ENCODE measurements at regions not wholly inside any gene's neighbourhood (a gene's known extent, or its start where the extent isn't known, plus 50 kb on each side); places are given as distances from the start of the nearest gene placed in this dataset.
A peak's percentile ranks its signal among the peaks of the same experiment; 100 is the strongest.
"Not testable (repeated sequence)": the region's sequence is repeated elsewhere in the genome, so short reads cannot be mapped to it uniquely, and the experiment has no call there.

DNA sequence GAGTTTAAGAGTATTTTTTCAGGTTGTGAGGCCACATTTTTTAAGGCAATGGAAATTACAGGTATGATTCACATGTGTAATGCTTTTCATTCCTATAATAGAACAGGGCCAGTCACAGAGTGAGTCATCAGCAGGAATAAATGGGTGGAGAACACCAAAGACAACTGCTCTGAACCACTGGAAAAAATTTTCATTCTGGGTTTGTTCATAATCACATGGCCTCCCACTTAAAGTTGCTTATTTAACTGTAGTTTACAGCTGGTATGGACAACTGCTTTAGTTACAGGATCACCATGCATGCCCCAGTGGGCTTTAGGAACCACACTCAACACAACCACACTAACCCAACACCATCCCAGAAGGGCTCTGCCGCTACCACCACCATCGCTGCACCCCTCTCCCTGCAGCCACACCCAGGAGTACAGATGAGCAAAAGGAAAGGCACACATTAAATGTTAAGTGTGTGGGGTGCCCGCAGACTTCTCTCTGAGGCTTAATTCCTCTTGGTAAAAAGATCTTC is 107.0 kb upstream of the DST start:
- DNase-seq (ENCODE audit: low spot score), result peak; percentile 59

DNA sequence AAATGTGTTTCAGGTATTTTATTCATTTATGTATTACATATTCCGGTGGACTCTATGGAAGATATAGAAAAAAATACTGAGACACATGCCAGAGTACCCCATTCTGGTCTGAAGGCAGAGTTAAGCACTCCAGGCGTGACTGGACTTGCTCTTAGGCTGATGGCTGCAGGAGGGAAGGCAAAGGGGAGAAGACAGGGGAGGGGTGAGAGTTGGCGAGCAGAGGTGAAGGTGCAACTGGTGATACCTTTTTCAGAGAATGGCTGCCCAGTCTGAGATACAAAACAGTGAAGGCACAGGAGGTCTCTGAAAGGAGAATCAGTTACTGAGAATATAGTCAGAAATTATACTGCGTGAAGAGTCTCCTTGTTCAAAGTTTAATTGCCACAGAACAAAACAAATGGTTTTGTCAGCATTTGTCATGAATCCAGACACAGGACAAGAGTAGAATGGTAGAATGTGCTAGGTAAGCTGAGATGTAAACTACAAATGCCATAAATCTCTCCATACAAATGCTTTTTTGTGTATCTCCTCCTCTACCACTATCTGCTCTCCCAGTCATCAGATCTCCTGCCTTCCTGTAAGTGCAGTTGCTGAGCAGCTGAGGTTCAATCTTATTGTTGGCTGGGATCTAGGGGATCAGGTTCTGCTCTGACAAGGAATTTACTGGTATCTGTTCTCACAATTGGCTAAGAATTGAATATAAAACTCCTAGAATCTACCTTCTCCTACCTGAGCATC is 104.2 kb upstream of the DST start:
- no peak for DNase-seq (ENCODE audit: low spot score)

DNA sequence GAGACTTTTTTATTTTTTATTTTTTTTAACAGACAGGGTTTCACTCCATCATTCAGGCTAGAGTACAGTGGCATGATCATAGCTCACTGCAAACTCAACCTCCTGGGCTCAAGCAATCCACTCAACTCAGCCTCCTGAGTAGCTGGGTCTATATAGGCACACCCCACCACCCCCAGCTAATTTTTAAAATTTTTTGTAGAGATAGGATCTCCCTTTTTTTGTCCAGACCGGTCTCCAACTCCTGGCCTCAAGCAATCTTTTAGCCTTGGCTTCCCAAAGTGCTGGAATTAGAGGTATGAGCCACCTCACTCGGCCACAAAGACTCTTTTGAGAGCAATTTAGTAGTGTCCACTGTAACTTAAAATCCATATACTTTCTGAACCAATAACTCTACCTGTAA is 103.3 kb upstream of the DST start:
- no peak for DNase-seq (ENCODE audit: low spot score)

DNA sequence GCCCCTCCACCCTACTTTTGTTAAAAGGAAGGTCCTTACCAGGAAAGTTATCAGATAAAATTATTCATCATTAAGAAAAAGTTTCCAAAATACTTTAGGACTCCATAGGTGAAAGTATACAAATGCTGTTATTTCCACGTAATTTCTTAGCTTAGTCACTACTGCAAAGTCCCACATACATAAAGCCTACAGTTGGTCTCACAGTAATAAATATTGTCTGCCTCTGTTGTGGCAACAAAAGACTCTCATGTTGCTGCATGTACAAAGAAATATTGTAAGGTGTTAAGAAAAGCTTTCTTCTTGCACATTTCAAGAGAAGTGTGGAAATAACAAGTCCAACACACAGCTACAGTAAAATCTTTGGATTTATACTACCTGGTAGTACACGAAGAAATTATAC is 102.4 kb upstream of the DST start:
- no peak for DNase-seq (ENCODE audit: low spot score)

DNA sequence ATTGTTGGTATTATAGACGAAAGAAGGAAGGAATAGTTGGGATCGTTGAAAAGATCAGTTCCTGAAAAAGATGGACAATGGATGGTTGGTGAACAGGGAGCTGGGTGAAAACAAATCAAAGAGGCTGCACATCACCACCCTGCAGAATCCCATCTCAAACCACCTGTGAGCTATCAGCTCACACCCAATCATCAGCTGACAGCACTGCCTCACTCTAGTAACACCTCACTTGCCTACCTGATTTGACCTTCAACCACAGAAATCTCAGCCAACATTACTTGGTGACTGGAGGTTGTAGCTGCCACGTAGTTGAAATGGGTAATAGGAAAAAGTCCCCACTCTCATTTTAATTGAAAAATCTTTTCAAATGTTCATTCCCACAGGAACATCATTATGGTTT is 101.8 kb upstream of the DST start:
- no peak for DNase-seq (ENCODE audit: low spot score)

DNA sequence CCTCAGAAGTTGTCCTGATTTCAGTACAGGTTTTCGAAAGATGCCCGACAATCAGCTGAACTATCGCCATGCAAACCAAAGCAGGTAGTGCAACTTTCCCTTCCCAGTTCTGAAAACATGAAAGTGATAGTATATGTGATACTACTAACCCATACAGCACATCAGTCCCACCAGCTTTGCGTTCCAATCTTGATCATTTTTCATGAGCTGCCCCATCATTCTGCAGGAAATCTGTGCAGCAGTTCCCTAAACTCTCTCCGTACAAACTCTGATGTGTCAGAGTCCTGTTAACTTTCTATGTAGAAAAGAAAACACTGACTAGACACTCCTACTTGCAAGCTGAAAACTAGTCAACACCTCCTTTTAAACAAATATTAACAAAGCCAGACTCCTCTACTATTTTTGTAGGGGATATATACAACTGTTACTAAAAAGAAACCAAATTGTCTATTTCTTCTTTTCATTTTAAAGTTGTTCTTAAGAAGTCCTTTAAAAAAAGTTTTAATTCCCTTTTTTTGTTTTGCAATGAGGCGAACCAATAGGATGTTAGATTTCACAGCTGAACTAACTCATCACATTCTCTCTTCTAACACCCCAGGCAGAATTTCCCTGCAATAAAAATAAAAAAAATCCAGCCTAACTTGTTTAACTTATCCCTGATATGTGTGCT is 99.6 kb upstream of the DST start:
- DNase-seq (ENCODE audit: low spot score), result no peak

DNA sequence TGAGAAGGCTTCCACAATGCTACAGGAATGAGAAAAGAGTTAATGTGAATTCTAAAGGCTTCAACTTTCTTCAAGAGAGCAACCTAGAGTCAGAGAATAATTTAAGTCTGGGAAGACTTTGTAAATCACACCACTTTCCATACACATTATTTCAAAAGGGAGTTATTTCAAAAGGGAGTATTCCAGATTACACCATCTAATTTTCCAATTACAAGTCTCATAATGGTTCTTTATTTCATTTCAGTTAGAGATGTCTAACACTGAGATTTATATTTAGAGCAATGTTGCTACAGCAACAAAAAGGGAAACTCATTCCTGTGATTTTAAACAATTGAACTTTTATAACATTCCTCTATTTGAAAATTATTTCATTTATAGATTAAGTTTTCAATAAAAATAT is 98.8 kb upstream of the DST start:
- no peak for DNase-seq (ENCODE audit: low spot score)

DNA sequence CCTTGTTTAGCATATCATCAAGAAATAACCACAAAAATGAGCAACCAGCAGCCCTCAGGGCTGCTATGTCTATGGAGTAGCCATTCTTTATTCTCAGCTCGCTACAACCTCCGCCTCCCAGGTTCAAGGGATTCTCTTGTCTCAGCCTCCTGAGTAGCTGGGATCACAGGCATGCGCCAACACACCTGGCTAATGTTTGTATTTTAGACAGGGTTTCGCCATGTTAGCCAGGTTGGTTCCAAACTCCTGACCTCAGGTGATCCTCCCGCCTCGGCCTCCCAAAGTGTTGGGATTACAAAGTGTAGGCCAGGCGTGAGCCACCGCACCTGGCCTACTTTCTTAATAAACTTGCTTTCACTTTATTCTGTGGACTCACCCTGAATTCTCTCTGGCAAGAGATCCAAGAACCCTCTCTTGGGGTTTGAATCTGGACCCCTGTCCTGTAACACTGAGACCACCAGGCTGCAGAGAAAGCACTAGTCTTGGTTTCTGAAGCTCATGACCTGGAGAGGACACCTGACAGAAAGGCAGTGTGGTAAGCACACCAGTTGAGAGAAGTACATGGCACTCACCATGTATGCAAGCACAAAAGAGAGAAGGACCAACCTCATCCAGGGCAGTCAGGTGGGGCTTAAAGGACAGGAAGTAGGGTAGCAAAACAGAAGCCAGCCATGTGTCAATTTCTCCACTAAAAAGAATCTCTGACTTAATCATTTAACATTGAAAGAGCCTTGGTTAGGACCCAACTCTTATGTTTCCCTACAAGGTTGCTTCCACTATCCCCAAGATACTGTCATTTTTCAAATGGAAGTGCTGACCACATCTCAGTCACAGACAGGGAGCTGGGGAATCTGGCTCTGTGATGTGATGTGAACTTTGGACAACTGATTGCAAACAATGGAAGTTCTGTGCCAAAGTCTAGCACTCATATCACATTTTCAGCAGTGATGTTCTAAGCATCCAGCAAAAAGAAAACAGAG is 97.4 kb upstream of the DST start:
- DNase-seq (ENCODE audit: low spot score), result no peak

DNA sequence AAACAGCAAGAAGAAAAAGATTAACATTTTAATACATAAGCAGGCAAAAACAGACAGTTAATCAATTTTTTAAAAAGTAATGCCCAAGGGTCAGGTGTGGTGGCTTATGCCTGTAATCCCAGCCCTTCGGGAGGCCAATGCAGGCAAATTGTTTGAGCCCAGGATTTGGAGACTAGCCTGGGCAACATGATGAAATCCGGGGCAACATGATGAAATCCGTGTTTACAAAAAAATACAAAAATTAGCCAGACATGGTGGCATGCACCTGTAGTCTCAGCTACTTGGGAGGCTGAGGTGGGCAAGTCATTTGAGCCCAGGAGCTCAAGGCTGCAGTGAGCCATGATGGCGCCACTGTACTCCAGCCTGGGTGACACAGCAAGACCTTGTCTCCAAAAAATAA is 94.1 kb upstream of the DST start:
- DNase-seq (ENCODE audit: low spot score), result no peak

DNA sequence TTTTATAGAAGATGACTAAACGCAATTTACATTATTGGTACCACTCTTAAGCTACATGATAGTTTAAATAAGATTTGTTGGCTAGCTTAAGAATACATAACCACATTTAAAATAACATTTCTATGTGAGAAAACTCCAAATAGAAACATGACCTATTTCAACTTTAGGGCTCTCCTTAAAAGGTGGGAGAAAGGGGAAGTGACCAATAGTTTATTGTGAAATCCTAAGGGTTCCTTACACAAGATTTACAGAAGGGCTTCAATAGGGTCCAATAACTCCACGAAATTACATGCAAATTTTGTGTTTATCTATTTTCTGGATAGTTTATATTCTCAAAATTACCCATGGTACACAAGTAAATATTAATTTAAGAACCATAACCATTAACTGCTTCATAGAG is 91.6 kb upstream of the DST start:
- no peak for DNase-seq (ENCODE audit: low spot score)

DNA sequence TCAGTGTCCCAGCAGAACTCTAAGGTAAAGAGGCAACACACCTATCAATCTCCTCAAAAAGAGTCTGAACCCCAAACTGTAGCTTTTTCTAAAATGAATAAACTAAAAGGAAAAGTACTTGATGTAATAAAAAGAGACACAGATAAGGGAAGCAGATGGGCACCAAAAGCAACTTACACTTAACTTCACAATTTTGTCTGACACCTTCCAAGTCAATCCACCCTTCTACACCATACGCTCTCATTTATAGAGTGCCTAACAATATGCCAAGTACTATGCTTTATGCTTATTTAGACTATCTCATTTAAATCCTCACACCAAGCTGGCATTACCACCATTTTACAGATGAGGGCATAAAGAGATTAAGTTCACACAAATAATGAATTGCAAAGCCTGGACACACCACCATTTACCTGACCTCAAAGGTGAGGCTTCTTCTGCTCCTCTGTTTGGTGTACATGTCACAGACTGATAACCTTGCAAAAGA is 90.6 kb upstream of the DST start:
- DNase-seq (ENCODE audit: low spot score), result no peak

DNA sequence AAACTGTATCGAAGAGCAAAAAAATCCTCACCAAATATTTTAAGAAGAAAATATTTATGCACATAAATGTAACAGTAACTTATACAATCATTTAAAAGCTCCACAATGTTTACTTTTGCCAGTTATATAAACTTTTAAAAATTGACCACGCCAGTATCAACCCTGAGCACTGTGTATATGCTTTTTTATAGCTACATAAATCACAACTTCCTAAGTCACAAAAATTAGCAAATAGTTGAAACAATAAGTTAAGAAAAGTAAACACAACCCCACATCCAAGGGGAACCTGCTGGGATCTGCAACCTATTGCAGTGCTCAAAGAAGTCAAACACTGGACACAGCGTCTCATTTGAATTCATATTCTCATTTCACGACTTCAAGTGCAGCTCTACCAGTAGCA is 89.8 kb upstream of the DST start:
- no peak for DNase-seq (ENCODE audit: low spot score)

DNA sequence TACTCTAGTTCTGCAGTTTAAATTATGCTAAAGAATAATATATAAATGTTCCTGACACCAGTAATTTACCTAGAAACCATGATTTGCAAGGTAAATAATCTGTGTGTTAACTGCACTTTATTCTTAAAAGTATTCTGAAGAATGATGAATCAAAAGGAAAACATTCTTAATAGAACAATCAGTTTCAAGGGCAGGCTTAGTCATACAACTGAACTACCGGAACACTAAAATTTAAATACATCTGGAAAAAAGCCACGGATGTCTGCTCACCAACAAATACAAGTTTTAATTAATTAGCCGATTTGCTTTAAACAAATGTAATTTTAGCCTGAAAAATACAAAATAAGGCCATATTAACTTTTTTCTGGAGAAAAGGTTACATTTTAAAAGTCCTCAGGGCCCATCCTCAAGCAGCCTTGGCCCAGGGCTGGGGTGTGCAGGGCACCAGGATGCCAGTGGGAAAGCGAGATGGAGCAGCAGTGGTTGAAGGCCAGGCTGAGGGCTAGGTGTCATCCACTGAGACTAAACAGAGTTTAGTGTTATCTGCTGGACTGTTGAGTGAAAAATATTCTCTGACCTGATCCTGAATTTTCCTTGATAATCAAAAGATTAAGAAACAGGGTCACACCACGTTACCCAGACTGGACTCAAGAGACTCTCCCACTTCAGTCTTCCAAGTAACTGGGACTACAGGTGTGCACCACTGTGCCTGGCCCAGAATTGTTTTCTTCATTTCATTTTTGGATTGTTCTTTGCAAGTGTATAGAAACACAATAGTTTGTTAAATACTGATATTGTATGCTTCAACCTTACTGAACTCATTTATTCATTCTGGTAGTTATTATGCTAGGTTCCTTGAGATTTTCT is 88.2 kb upstream of the DST start:
- DNase-seq (ENCODE audit: low spot score), result no peak

DNA sequence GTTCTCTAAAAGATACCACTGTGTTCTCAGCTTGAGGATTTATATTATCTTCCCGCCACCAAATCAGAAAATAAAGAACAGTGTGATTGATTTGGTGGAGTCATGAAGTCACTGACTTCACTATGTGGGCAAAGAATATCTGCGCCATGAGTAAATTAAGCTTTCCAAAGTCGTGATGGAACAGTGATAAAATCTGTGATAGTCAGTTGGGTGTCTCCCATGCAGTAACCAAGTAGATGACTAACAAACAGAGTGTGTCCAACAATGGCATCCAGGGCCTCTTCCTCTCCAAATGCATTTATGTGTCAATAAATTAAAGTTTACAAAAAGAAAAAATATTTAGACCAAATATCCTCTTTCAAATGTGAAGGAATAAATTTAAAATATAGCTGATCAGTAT is 87.0 kb upstream of the DST start:
- DNase-seq (ENCODE audit: low spot score), result no peak

DNA sequence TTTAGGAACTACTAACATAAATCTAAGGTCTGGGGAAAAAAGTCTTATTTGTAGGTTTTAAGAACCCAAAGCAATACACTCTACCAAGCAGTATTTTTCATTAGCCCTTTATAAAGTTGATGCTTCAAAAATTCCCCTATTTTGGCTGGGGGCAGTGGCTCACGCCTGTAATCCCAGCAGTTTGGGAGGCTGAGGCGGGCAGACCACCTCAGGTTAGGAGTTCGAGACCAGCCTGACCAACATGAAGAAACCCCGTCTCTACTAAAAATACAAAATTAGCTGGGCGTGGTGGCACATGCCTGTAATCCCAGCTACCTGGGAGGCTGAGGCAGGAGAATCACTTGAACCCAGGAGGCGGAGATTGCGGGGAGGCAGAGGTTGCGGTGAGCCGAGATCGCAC is 86.5 kb upstream of the DST start:
- DNase-seq (ENCODE audit: low spot score), result not testable (repeated sequence)

DNA sequence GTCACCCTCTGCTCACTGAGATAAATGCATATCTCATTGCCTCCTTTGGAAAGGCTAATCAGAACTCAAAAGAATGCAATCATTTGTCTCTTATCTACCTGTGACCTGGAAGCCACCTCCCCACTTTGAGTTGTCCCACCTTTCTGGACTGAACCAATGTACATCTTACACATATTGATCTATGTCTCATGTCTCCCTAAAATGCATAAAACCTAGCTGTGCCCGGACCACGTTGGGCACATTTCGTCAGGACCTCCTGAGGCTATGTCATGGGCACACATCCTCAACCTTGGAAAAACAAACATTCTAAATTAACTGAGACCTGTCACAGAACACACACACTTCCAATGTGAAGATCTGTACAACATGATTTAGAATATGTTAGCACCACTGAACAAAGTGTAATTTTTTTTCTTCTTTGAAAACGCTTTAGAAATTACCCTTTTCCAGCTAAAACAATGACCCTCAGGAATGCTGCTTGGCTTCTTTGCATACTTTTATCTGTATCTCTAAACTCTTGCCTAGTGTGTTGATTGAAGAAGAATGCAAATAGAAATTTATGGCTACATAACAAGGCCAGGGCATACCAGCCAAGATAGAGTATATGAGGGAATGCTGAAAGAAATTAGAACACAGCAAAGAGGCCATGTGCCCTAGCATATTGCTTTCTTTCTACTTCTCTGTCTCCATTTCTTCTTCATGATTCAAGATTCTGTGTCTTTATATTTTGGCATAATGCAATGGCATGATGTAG is 84.6 kb upstream of the DST start:
- DNase-seq (ENCODE audit: low spot score), result no peak

DNA sequence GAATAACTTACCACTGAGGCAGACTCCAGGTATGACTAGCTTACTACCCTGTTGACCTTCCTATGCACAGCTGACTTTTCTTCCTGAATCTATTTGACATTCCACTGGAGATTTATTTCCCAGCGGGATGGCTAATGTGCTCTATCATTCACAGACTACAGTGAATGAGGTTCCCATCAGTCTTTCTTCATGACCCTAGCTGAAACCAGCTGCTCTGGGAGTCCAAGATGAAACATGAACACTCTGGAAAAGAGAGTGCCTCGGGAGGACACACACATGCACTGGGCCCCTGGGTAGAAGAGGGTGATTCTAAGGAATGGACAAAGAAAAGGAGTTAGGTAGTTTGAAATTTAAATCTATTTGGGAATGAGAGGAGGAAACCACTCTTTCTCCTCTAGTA is 82.6 kb upstream of the DST start:
- no peak for DNase-seq (ENCODE audit: low spot score)

DNA sequence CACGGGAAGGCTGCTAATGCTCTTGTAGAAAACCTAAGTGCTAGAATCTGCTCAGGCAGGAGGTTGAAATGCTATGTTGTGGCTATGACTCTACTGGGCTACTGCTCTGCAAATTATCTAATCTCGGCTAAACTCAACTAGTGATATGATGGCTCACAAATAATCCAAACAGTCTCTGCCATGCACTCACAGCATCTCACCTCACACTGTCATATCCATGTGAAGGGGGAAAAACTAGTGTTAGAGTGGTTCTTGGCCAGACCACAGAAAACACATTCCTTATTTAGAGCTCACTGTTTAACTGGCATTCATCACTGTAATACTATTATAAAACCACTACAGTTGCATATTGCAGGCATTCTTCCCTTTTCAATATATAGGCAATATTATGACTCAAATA is 81.8 kb upstream of the DST start:
- DNase-seq (ENCODE audit: low spot score), result no peak

DNA sequence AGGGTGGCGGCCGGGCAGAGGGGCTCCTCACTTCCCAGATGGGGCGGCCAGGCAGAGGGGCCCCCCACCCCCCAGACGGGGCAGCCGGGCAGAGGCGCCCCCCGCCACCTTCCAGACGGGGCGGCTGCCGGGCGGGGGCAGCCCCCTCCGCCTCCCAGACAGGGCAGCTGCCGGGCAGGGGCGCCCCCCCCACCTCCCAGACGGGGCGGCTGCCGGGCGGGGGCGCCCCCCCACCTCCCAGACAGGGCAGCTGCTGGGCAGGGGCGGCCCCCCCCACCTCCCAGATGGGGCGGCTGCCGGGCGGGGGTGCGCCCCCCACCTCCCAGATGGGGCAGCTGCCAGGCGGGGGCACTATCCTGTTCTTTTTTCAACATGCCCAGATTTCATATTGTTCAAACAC is 78.2 kb upstream of the DST start:
- DNase-seq (ENCODE audit: low spot score), result no peak

DNA sequence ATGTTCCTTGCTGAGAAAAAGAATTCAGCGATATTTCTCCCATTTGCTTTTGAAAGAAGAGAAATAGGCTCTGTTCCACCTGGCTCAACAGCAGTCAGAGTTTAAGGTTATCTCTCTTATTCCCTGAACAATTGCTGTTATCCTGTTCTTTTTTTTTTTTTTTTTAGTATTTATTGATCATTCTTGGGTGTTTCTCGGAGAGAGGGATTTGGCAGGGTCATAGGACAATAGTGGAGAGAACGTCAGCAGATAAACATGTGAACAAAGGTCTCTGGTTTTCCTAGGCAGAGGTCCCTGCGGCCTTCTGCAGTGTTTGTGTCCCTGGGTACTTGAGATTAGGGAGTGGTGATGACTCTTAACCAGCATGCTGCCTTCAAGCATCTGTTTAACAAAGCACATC is 77.5 kb upstream of the DST start:
- DNase-seq (ENCODE audit: low spot score), result not testable (repeated sequence)
